T-helper 17 cell (primary cell): ENCODE measurements at regions not wholly inside any gene's neighbourhood (a gene's known extent, or its start where the extent isn't known, plus 50 kb on each side); places are given as distances from the start of the nearest gene placed in this dataset.

Experiments
- ATAC-seq: fragments of 150-1000 bp; cut with Tn5 transposase; 2 replicates; pipeline ENCODE4 v1.10.0; 2021; ENCODE audit warnings: mild to moderate bottlenecking, moderate library complexity
- DNase-seq, 3 donors: peaks; one replicate each; pipeline versions ENCODE4 v3.0.0 to v3.0.0-alpha.2; 2020 to 2021
- H3K9me3 ChIP-seq: one replicate; pipeline ENCODE4 v1.7.0; 2013; ENCODE audit warnings: low read length, mild to moderate bottlenecking; ENCODE audit not compliant: control insufficient read depth, poor library complexity, severe bottlenecking
- H3K27ac Mint-ChIP-seq: one replicate; pipeline ENCODE4 v1.8.0; 2022; ENCODE audit warnings: mild to moderate bottlenecking, moderate library complexity, mixed read lengths
- H3K27me3 Mint-ChIP-seq: one replicate; pipeline ENCODE4 v1.8.0; 2022; ENCODE audit warnings: mixed read lengths
- H3K36me3 Mint-ChIP-seq: one replicate; pipeline ENCODE4 v1.8.0; 2022; ENCODE audit warnings: low read depth, mixed read lengths
- H3K4me1 Mint-ChIP-seq: one replicate; pipeline ENCODE4 v1.8.0; 2022; ENCODE audit warnings: mild to moderate bottlenecking, mixed read lengths
- H3K4me3 Mint-ChIP-seq: one replicate; pipeline ENCODE4 v1.8.0; 2022; ENCODE audit warnings: mild to moderate bottlenecking, moderate library complexity, mixed read lengths

GRCh38 chr9:115992834-115993233, 160.8 kb upstream of the PAPPA start:
- Mint-ChIP-seq H3K4me3 (no peak overlapping the region), H3K27ac (no peak overlapping the region), H3K4me1 (no peaks in the 10 kb centered on the region), H3K27me3 (peaks cover 6% of the 10 kb centered on the region), H3K36me3 (no peaks in the 10 kb centered on the region)
- ATAC-seq (no peak), DNase-seq (no peak)
- no peaks in the 10 kb centered on the region for H3K9me3 ChIP-seq

GRCh38 chr9:115997923-115998322, 155.7 kb upstream of the PAPPA start:
- Mint-ChIP-seq H3K36me3 (no peaks in the 10 kb centered on the region), H3K27me3 (peaks cover 6% of the 10 kb centered on the region), H3K27ac (no peak overlapping the region), H3K4me3 (no peak overlapping the region), H3K4me1 (no peaks in the 10 kb centered on the region)
- ATAC-seq (no peak), DNase-seq (no peak)
- no peaks in the 10 kb centered on the region for H3K9me3 ChIP-seq

GRCh38 chr9:115998666-115999065, 154.9 kb upstream of the PAPPA start:
- no peak for ATAC-seq
- Mint-ChIP-seq H3K4me1 (no peaks in the 10 kb centered on the region), H3K4me3 (no peak overlapping the region), H3K36me3 (no peaks in the 10 kb centered on the region), H3K27ac (no peak overlapping the region), H3K27me3 (peaks cover 6% of the 10 kb centered on the region)
- H3K9me3 ChIP-seq: no peaks in the 10 kb centered on the region
- no peak for DNase-seq

GRCh38 chr9:115999498-115999897, 154.1 kb upstream of the PAPPA start:
- peaks cover 6% of the 10 kb centered on the region for H3K27me3 Mint-ChIP-seq
- no peaks in the 10 kb centered on the region for H3K9me3 ChIP-seq
- H3K36me3 Mint-ChIP-seq: no peaks in the 10 kb centered on the region
- no peaks in the 10 kb centered on the region for H3K4me1 Mint-ChIP-seq
- ATAC-seq: no peak
- no peak overlapping the region for H3K27ac Mint-ChIP-seq
- no peak overlapping the region for H3K4me3 Mint-ChIP-seq
- DNase-seq: no peak

GRCh38 chr9:116000748-116001329, 152.8 kb upstream of the PAPPA start:
- H3K9me3 ChIP-seq: no peaks in the 10 kb centered on the region
- no peak for ATAC-seq
- Mint-ChIP-seq H3K4me1 (no peaks in the 10 kb centered on the region), H3K27ac (no peak overlapping the region), H3K36me3 (no peaks in the 10 kb centered on the region), H3K4me3 (no peak overlapping the region), H3K27me3 (peaks cover 6% of the 10 kb centered on the region)
- DNase-seq: no peak

GRCh38 chr9:116002181-116002580, 151.4 kb upstream of the PAPPA start:
- H3K36me3 Mint-ChIP-seq: no peaks in the 10 kb centered on the region
- no peaks in the 10 kb centered on the region for H3K9me3 ChIP-seq
- DNase-seq: no peak
- H3K27ac Mint-ChIP-seq: no peak overlapping the region
- no peak for ATAC-seq
- no peaks in the 10 kb centered on the region for H3K27me3 Mint-ChIP-seq
- no peak overlapping the region for H3K4me3 Mint-ChIP-seq
- H3K4me1 Mint-ChIP-seq: no peaks in the 10 kb centered on the region

- H3K27ac Mint-ChIP-seq: no peak overlapping the region
- H3K36me3 Mint-ChIP-seq: no peaks in the 10 kb centered on the region
- no peaks in the 10 kb centered on the region for H3K27me3 Mint-ChIP-seq
- H3K4me3 Mint-ChIP-seq: no peak overlapping the region
- no peak for ATAC-seq
- H3K9me3 ChIP-seq: no peaks in the 10 kb centered on the region
- no peak for DNase-seq
- H3K4me1 Mint-ChIP-seq: no peaks in the 10 kb centered on the region
These were observed 151.0 kb upstream of the PAPPA start for GRCh38 chr9:116002624-116003023.

- Mint-ChIP-seq H3K36me3 (no peaks in the 10 kb centered on the region), H3K4me3 (no peak overlapping the region), H3K4me1 (no peaks in the 10 kb centered on the region), H3K27ac (no peak overlapping the region), H3K27me3 (no peaks in the 10 kb centered on the region)
- H3K9me3 ChIP-seq: no peaks in the 10 kb centered on the region
- no peak for ATAC-seq
- no peak for DNase-seq
These were observed 150.2 kb upstream of the PAPPA start for GRCh38 chr9:116003397-116003796.

GRCh38 chr9:116005205-116005604, 148.4 kb upstream of the PAPPA start:
- DNase-seq: no peak
- no peaks in the 10 kb centered on the region for H3K4me1 Mint-ChIP-seq
- H3K9me3 ChIP-seq: no peaks in the 10 kb centered on the region
- no peaks in the 10 kb centered on the region for H3K36me3 Mint-ChIP-seq
- ATAC-seq: no peak
- H3K27ac Mint-ChIP-seq: no peak overlapping the region
- H3K27me3 Mint-ChIP-seq: no peaks in the 10 kb centered on the region
- H3K4me3 Mint-ChIP-seq: no peak overlapping the region

- no peak for DNase-seq
- ATAC-seq: no peak
- no peaks in the 10 kb centered on the region for H3K9me3 ChIP-seq
- H3K4me3 Mint-ChIP-seq: no peak overlapping the region
- H3K27ac Mint-ChIP-seq: no peak overlapping the region
- H3K4me1 Mint-ChIP-seq: no peaks in the 10 kb centered on the region
- H3K27me3 Mint-ChIP-seq: no peaks in the 10 kb centered on the region
- H3K36me3 Mint-ChIP-seq: no peaks in the 10 kb centered on the region
These were observed 145.8 kb upstream of the PAPPA start for GRCh38 chr9:116007824-116008223.

- Mint-ChIP-seq H3K4me1 (no peaks in the 10 kb centered on the region), H3K4me3 (no peak overlapping the region), H3K27ac (no peak overlapping the region), H3K27me3 (no peaks in the 10 kb centered on the region), H3K36me3 (no peaks in the 10 kb centered on the region)
- ATAC-seq: no peak
- DNase-seq: no peak
- H3K9me3 ChIP-seq: no peaks in the 10 kb centered on the region
These were observed 145.3 kb upstream of the PAPPA start for GRCh38 chr9:116008278-116008677.

- no peak overlapping the region for H3K4me3 Mint-ChIP-seq
- no peaks in the 10 kb centered on the region for H3K36me3 Mint-ChIP-seq
- no peaks in the 10 kb centered on the region for H3K4me1 Mint-ChIP-seq
- DNase-seq (no peak), ATAC-seq (no peak)
- H3K9me3 ChIP-seq: no peaks in the 10 kb centered on the region
- H3K27me3 Mint-ChIP-seq: no peaks in the 10 kb centered on the region
- H3K27ac Mint-ChIP-seq: no peak overlapping the region
These were observed 144.2 kb upstream of the PAPPA start for GRCh38 chr9:116009420-116009819.

- H3K36me3 Mint-ChIP-seq: no peaks in the 10 kb centered on the region
- no peaks in the 10 kb centered on the region for H3K4me1 Mint-ChIP-seq
- DNase-seq: no peak
- no peaks in the 10 kb centered on the region for H3K9me3 ChIP-seq
- ATAC-seq: no peak
- H3K27me3 Mint-ChIP-seq: no peaks in the 10 kb centered on the region
- H3K27ac Mint-ChIP-seq: no peak overlapping the region
- H3K4me3 Mint-ChIP-seq: no peak overlapping the region
These were observed 137.7 kb upstream of the PAPPA start for GRCh38 chr9:116015855-116016254.

- H3K36me3 Mint-ChIP-seq: no peaks in the 10 kb centered on the region
- DNase-seq: no peak
These were observed 133.4 kb upstream of the PAPPA start for GRCh38 chr9:116020146-116020545.

More at GRCh38 chr9:116020146-116020545, 133.4 kb upstream of the PAPPA start:
- ATAC-seq: no peak
- H3K4me1 Mint-ChIP-seq: no peaks in the 10 kb centered on the region
- H3K27me3 Mint-ChIP-seq: no peaks in the 10 kb centered on the region
- H3K27ac Mint-ChIP-seq: no peak overlapping the region
- no peaks in the 10 kb centered on the region for H3K9me3 ChIP-seq
- H3K4me3 Mint-ChIP-seq: no peak overlapping the region
